GM21825 (cell line): ENCODE measurements at regions not wholly inside any gene's neighbourhood (a gene's known extent, or its start where the extent isn't known, plus 50 kb on each side); places are given as distances from the start of the nearest gene placed in this dataset.
"Not testable (repeated sequence)": the region's sequence is repeated elsewhere in the genome, so short reads cannot be mapped to it uniquely, and the experiment has no call there.

ENCODE experiments used
- ATAC-seq: cut with Tn5 transposase; IDR thresholded peaks from one replicate; pipeline ENCODE4 v1.9.1; 2021; ENCODE audit warnings: mild to moderate bottlenecking, moderate library complexity; ENCODE audit not compliant: unreplicated experiment

- no peak for ATAC-seq
These were observed 128.8 kb downstream of the LMNTD1 start for GRCh38 chr12:25424211-25424731.

DNA sequence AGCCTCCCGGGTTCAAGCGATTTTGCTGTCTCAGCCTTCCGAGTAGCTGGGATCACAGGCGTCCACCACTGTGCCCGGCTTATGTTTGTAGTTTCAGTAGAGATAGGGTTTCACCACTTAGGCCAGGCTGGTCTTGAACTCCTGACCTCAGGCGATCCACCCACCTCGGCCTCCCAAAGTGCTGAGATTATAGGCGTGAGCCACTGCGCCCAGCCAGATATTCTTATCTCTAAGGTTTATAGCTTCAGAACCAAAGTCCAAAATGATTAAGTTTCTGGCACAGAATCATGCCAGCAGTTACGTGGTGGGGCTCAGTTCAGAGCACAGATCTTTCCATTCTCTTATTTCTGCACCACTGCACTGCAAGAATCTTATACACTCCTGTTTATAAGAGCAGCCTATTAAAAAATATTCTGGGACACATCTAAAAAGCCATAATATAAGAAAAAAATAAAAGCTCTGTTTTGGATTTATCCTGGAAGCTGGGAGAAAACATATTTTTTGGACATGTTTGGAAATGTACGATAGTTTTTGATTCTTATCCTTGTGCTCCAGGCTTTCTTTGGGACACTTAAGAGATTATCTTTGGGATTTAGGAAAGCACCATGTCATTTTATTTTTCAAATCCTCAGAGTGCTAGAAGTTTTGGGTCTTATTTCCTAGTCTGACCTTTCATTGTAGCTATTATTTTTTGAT is 129.6 kb downstream of the LMNTD1 start:
- no peak for ATAC-seq

- no peak for ATAC-seq
These were observed 130.8 kb downstream of the LMNTD1 start for GRCh38 chr12:25422241-25422640.

DNA sequence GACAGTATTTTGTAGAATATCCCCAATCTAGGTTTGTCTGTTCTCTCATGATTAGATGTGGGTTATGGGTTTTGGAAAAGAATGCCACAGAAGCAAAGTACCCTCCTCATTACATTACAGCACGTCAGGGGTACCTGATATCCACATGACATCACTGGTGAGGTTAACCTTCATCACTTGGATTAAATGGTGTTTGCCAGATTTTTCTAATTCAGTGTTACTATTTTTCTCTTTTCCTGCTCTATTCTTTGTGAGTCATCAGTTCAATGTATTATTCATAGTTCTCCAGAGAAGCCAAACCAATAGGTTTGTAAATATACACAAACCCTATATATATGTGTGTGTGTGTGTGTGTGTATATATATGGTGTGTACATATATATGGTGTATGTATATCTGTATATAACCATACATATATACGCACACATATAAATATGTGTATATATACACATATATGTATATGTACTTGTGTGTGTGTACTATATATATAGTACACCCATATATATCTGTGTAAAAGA is 131.4 kb downstream of the LMNTD1 start:
- ATAC-seq = no peak

DNA sequence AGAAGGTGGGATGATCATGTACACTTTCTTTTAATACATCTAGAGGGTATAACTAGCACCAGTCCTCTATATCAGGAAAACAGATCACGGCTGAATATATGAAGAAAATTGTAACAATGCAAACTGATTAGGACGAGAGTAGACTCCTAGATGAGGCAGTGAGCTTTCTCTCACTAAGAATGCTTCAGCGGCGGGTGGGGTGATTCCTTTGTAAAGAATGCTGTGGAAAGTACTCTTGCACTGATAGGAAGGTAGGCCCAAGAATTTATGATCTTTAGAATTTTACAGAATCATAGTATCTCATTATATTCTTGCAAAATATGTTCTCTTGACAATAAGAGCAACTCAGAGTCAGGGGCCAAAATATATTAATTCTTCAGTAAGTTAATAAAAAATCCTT is 133.0 kb downstream of the LMNTD1 start:
- ATAC-seq = no peak

- ATAC-seq = no peak
These were observed 133.5 kb downstream of the LMNTD1 start for GRCh38 chr12:25419595-25419994.

- no peak for ATAC-seq
These were observed 136.0 kb downstream of the LMNTD1 start for GRCh38 chr12:25417071-25417470.

- ATAC-seq = no peak
These were observed 136.6 kb downstream of the LMNTD1 start for GRCh38 chr12:25416516-25416915.

DNA sequence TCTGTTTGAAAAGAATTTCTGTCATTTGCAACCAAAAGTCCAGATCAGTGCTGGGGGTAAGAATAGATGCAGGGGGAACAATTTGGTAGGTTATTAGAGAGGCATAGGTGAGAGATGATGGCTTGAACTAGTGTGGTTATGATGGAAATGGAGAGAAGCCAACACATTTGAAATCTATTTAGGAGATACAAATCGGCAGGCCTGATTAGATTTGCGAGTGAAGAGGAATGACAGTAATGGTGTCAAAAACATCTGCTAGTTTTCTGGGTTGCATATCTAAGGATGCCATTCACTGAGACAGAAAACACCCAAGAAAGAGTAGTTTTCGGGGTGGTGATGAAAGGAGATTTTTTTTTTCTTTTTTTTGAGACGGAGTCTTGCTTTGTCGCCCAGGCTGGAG is 138.1 kb downstream of the LMNTD1 start:
- no peak for ATAC-seq

- ATAC-seq = no peak
These were observed 140.3 kb downstream of the LMNTD1 start for GRCh38 chr12:25412735-25413134.

DNA sequence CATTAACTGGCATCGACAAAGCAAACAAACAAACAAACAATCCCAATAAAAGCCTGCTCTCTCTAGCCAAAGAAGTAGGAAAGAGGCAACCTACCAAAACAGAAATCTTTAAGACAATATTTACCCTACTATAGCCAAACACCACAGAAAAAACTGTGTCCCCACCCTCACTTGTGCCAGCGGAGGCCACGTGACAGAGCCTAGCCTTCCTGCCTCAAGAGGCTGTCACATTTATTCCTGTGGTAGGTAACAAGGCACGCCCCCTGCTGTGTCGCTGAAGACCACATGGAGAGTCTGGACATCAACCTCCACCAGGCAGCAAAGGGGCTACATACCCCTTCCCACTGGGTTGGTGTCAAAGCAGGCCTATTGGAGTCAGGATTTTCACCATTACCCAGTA is 148.1 kb downstream of the LMNTD1 start:
- ATAC-seq = no peak

DNA sequence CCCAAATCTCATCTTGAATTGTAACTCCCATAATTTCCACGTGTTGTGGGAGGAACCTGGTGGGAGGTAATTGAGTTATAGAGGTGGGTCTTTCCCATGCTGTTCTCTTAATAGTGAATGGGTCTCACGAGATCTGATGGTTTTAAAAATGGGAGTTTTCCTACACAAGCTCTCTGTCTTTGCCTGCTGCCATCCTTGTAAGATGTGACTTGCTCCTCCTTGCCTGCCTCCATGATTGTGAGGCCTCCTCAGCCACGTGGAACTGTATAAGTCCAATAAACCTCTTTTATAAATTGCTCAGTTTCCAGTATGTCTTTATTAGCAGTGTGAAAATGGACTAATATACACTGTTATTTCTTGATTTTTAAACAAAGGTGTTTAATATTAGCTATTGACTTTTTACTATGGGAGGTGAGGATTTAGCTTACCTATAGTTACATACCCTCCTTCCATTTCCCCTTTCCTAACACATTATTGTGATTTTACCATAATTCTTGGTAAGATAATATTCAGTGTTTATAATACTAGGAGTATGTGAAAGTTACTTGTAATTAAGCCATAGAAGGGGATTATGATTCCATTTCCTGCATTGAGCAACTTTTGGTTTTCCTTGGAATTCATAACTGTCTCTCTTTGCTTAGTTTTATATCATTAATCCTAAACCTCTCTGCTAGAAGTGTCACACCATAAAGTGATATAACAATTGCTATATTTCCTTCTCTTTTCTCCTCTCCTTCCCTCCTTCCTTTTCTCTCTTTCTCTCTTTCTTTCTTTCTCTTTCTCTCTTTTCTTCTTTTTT is 151.0 kb upstream of the KRAS start:
- no peak for ATAC-seq

DNA sequence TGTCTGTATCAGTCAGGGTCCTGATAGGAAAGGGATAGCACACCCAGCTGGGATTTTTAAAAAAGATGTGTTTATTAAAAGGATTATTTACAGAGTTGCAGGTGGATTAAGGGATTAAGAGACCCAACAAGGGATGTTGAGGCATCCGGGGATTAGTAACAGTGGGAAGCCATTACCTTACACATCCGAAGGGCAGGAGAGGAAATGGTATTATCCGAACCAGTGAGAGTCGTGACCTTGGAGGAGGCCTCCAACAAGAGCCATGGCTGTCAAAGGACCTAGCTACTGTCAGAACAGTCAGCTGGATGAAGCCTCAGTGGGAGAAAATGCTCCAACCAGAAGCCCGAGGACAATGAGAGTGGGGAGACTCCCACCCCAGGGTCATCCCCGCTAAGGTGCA is 146.3 kb upstream of the KRAS start:
- no peak for ATAC-seq

- no peak for ATAC-seq
These were observed 144.5 kb upstream of the KRAS start for GRCh38 chr12:25395227-25395626.

- not testable (repeated sequence) for ATAC-seq
These were observed 144.0 kb upstream of the KRAS start for GRCh38 chr12:25394775-25395174.

GRCh38 chr12:25394025-25394424 is 143.3 kb upstream of the KRAS start:
- no peak for ATAC-seq

GRCh38 chr12:25391346-25391745 is 140.6 kb upstream of the KRAS start:
- ATAC-seq = not testable (repeated sequence)

GRCh38 chr12:25388183-25388582 is 137.5 kb upstream of the KRAS start:
- ATAC-seq = no peak

DNA sequence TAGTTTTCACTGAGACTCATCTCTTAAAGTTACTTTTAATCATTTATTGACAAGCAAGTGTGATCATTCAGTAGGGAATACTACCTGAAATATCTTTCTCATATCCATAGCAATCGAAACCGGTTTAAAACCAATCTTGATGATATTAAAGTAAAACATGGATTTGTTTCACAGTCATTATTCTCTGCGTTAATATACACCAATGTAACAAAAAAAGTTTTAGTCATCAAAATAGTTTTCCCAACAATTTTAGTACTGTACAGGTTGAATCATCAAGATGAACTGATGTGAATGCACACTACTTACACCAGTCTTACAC is 137.0 kb upstream of the KRAS start:
- no peak for ATAC-seq

DNA sequence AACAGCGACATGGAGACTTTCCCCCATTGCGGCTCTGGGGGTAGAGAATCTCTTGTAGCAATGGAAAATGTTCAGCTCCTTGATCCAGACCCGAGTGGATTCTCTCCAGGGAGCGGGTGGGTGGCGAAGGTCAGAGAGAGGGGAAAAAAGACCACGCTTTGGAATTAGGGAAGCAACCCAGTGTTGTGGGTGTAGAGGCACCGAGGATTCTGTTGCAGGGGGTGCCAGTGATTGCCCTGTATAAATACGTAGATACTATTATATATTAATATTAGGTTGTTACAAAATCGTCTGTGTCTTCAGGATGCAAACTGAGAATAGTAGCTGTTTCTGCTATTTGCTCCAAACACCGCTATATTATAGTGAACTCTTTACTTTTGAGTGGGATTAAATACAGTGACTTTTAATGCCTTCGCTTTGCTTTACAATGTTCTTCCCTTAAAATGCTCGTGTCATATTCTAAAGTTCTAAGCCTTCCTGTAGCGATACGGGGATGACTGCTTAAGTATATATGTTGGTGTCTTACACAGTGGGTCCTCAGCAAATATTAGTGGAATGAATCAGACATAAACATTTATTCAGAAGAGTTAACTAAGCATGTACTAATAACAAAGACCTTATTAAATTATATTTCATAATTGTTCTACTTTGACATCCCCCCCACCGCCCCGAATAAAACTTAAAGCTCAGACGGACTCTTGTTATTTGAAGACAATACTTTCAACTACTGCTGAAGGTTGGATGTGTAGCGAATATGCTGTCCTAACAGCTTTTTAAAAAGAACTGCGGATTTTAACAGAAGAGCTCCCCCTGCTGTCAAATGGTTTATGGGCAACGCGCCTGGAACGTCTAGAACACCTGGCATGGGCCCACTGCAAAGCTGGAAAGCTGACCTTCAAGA is 136.4 kb upstream of the KRAS start:
- ATAC-seq = no peak

DNA sequence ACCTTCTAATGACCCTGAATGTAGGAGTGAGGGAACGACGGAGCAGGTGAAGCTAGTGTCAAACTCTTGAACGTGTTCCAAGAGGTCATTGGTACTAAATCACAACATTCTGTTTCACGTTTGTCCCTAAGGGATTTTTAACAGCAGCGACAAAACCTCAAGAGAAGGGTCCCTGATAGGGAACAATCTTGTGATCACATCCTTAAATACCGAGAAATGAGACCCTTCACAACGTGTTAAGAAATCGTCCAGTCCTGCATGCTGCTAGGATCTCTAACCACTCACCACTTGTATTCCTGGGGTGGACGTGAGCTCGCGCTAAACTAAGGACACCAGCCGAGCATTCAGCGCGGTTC is 134.1 kb upstream of the KRAS start:
- ATAC-seq = no peak
